RWPE1 (cell line): ENCODE measurements at regions not wholly inside any gene's neighbourhood (a gene's known extent, or its start where the extent isn't known, plus 50 kb on each side); places are given as distances from the start of the nearest gene placed in this dataset.

Experiments used
- CTCF ChIA-PET: fragments of 350-600 bp; sonication (Branson Sonifier 250); formaldehyde crosslinking; extraction: SDS; loops from one replicate; lab custom pipeline; 2021; lab: Yijun Ruan, JAX
- POLR2A ChIA-PET: fragments of 400-600 bp; formaldehyde crosslinking; extraction: SDS; loops from one replicate; lab custom pipeline; 2020; ENCODE audit warnings: antibody characterized with exemption; ENCODE audit not compliant: low non-redundant PET; lab: Yijun Ruan, JAX
- DNase-seq: peaks from one replicate; pipeline ENCODE4 v3.0.0; 2012; ENCODE audit warnings: low spot score
- H3K27ac ChIP-seq: fragments of 450-650 bp; 2 replicates; pipeline ENCODE4 v1.5.1; 2017
- CTCF ChIP-seq: fragments of 450-650 bp; conservative IDR thresholded peaks from 2 replicates; pipeline ENCODE4 v1.5.1; 2017; ENCODE audit warnings: low read depth, mild to moderate bottlenecking

DNA sequence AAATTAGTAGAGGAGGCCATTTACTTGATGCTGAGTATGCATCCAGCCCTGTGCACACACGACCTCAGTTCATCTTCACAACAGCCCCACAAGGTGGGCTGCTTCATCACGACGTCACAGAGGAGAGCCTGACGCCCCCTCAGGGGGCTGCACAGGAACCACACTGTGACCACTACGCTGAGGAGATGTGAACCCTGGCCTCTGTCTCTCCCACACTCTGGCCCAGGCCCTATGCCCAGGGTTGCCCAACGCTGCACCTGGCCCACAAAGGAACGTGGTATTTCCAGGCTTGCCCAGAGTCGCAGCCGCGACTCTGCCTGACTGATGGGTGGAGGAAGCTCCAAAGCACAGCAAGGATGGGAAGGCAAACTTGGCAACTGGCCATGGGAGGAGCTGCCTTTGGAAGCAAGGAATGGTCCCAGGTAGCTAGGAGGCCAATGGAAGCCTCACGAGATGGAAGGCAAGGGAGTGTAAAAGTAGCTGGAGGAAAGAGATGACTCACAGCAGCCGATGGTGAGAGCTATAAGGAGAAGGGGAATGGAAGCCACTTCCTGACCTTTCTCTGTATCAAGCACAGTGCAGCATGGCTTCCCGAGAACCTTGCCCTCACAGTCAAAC is 226.0 kb downstream of the KLF13 start:
- peak overlapping the region; percentile 64 for H3K27ac ChIP-seq
- no peak for TF ChIP-seq CTCF
- CTCF ChIA-PET, result interaction anchor here (0.5 kb wide), 1 partner anchor 175 kb away, joined by 5 read pairs; no protein-coding TSS in a partner anchor
- DNase-seq, result peak; percentile 17
- POLR2A ChIA-PET, result no interaction called here

GRCh38 chr15:31554261-31554660 is 227.6 kb downstream of the KLF13 start:
- DNase-seq, result peak; percentile 6
- ChIA-PET CTCF (no interaction called here), POLR2A (no interaction called here)
- no peak for TF ChIP-seq CTCF
- peak overlapping the region; percentile 64 for H3K27ac ChIP-seq

- no peak for TF ChIP-seq CTCF
- no peak for DNase-seq
- CTCF ChIA-PET, result no interaction called here
- POLR2A ChIA-PET, result no interaction called here
- H3K27ac ChIP-seq, result peak overlapping the region; percentile 64
These were observed 228.4 kb downstream of the KLF13 start for GRCh38 chr15:31555022-31555421.

DNA sequence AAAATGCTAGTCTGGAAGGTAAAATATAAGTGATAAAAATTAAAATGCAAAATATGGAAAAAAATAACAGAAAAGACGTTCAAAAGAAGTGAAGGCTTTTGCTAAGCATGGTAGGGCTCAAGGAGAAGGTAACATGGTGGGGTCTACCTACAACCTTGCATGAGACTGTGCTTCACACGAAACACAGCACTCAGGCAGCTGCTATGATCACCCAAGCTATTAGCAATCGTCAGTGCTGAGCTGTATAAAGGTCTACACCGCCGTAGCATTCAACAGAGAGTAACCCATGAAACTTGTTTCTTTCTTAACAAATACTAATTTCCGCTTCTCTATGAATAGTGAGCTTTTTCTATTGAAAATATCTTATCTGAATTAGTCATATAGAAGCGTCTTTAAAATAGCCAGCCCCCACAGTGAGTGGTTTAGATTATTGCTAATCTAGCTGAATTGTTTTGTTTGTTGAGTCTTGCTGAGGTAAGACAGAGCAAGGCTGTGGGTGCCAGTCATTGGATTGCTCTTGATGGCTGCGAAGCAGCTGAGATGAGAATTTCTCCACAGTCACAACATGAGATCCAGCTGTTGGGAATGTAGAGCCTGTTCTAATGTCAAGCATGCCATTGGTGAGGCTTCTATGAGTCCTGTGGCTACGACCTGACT is 230.0 kb downstream of the KLF13 start:
- TF ChIP-seq CTCF, result no peak
- no peak for DNase-seq
- H3K27ac ChIP-seq, result no peak overlapping the region
- ChIA-PET POLR2A (no interaction called here), CTCF (no interaction called here)

DNA sequence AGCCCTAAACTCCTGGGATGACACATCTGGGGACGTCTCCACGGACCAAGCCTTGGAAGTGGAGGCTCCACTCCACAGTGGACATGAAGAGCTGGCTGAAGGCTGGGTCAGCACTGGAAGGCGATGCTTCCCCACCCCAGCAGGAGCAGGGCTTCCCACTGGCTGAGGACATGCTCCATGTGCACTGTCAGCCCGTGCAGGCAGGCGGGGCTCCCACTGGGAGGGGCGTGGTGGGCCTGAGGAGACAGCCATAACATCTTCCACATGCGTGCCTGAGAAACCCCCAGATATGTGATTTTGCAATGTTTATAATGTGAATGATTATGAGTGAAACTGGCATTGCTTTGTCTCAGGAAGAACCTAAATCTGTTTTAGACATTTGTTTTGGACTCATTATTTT is 231.3 kb downstream of the KLF13 start:
- POLR2A ChIA-PET, result no interaction called here
- TF ChIP-seq CTCF, result no peak

GRCh38 chr15:31558840-31559239 is 232.2 kb downstream of the KLF13 start:
- no peak for TF ChIP-seq CTCF
- ChIA-PET CTCF (no interaction called here), POLR2A (no interaction called here)
- no peak overlapping the region for H3K27ac ChIP-seq
- DNase-seq, result no peak

More for the DNA sequence above, 231.3 kb downstream of the KLF13 start:
- no peak overlapping the region for H3K27ac ChIP-seq
- CTCF ChIA-PET, result no interaction called here
- no peak for DNase-seq
